IPS DF 6.9 (cell line): ENCODE measurements at regions not wholly inside any gene's neighbourhood (a gene's known extent, or its start where the extent isn't known, plus 50 kb on each side); places are given as distances from the start of the nearest gene placed in this dataset.
"Not testable (repeated sequence)": the region's sequence is repeated elsewhere in the genome, so short reads cannot be mapped to it uniquely, and the experiment has no call there.

ENCODE experiments used
- DNase-seq: peaks from one replicate; pipeline ENCODE4 v3.0.0-alpha.2; 2013; ENCODE audit warnings: low read depth, low spot score
- H3K27ac ChIP-seq: one replicate; pipeline ENCODE4 v1.5.1; 2013; ENCODE audit warnings: low read length, control low read depth
- H3K27me3 ChIP-seq: 2 replicates; pipeline ENCODE4 v1.6.1; 2013; ENCODE audit warnings: mild to moderate bottlenecking, low read length; ENCODE audit not compliant: control insufficient read depth, insufficient read depth
- H3K36me3 ChIP-seq: 2 replicates; pipeline ENCODE4 v1.6.1; 2013; ENCODE audit warnings: low read length; ENCODE audit not compliant: control insufficient read depth, insufficient read depth
- H3K4me1 ChIP-seq: 2 replicates; pipeline ENCODE4 v1.6.1; 2013; ENCODE audit warnings: low read length; ENCODE audit not compliant: control insufficient read depth, insufficient read depth
- H3K4me3 ChIP-seq: 2 replicates; pipeline ENCODE4 v1.5.1; 2013; ENCODE audit warnings: mild to moderate bottlenecking, low read length
- H3K9me3 ChIP-seq: 2 replicates; pipeline ENCODE4 v1.6.1; 2013; ENCODE audit warnings: low read length, inconsistent platforms; ENCODE audit not compliant: control insufficient read depth, insufficient read depth
- WGBS: extraction: QIAGEN DNeasy Blood & Tissue Kit; methylation state at CpG from one replicate; pipeline ENCODE4 v1.1.7; 2013; ENCODE audit warnings: mixed read lengths, missing lambda C conversion rate; ENCODE audit not compliant: insufficient read length, insufficient coverage; 5-methylcytosine and 5-hydroxymethylcytosine counted together

DNA sequence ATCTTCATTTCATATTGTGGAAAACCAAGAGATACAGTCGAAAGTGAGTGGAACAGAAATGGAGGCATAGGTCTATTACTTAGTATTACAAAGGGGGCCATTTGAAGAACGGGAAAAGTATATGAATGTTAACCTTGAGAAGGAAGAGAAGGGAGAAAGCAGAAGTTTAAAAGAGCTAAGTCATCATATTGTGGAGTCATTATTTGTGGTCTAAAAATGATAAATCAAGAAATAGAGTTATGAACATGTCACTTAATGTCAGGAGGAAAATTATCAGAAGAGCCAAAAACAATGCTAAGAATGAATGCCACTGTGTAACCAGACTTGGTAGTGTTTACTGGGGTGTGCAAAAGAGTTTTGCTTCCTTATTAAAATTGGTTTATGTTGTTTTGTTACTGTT is 589.5 kb upstream of the LCORL start:
- Histone ChIP-seq H3K36me3 (no peaks in the 10 kb centered on the region), H3K9me3 (no peaks in the 10 kb centered on the region), H3K27ac (no peak overlapping the region), H3K27me3 (no peaks in the 10 kb centered on the region), H3K4me3 (no peak overlapping the region), H3K4me1 (no peaks in the 10 kb centered on the region)
- no peak for DNase-seq
- no CpG with 5 or more reads among the region's 2 CpGs for WGBS

DNA sequence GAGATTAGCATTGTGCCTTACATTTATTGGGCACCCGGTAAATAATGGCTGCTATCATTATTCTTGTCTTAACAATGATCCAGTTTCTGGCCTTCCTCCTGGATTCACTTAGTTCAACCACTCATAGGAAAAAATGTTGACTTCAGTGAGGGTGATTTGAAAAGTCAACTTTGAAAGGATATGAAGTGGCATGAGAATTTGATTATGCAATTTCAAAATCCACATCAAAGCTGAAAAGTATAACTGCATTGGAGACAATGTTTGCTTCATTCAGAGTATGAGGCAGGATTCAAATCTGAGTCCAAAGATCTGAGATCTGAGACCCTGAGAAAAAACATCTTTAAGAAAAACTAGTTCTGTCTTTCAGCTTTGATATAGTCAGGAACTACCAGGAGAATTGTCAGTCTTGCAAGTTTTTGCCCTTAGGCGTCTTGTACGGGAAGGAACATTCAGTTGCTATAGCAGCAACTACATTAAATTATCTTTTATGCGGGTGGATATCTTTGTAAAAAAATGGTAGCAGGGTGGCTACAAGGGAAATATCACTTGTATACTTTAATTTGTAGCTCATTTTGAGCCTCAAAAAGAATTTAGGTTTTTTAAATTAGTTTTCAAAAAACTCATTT is 587.5 kb upstream of the LCORL start:
- no CpG with 5 or more reads among the region's 4 CpGs for WGBS
- Histone ChIP-seq H3K27me3 (no peaks in the 10 kb centered on the region), H3K9me3 (no peaks in the 10 kb centered on the region), H3K4me1 (no peaks in the 10 kb centered on the region), H3K4me3 (no peak overlapping the region), H3K27ac (no peak overlapping the region), H3K36me3 (no peaks in the 10 kb centered on the region)
- DNase-seq, result no peak

DNA sequence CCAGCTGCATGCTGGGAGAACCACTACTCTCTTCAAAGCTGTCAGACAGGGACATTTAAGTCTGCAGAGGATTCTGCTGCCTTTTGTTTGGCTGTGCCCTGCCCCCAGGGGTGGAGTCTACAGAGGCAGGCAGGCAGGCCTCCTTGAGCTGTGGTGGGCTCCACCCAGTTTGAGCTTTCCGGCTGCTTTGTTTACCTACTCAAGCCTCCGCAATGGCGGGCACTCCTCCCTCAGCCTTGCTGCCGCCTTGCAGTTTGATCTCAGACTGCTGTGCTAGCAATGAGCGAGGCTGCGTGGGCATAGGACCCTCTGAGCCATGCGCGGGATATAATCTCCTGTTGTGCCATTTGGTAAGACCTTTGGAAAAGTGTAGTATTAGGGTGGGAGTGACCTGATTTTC is 581.1 kb upstream of the LCORL start:
- not testable (repeated sequence) for H3K27me3 ChIP-seq, H3K9me3 ChIP-seq, H3K4me3 ChIP-seq, H3K36me3 ChIP-seq, DNase-seq, H3K27ac ChIP-seq, H3K4me1 ChIP-seq
- no CpG with 5 or more reads among the region's 8 CpGs for WGBS

DNA sequence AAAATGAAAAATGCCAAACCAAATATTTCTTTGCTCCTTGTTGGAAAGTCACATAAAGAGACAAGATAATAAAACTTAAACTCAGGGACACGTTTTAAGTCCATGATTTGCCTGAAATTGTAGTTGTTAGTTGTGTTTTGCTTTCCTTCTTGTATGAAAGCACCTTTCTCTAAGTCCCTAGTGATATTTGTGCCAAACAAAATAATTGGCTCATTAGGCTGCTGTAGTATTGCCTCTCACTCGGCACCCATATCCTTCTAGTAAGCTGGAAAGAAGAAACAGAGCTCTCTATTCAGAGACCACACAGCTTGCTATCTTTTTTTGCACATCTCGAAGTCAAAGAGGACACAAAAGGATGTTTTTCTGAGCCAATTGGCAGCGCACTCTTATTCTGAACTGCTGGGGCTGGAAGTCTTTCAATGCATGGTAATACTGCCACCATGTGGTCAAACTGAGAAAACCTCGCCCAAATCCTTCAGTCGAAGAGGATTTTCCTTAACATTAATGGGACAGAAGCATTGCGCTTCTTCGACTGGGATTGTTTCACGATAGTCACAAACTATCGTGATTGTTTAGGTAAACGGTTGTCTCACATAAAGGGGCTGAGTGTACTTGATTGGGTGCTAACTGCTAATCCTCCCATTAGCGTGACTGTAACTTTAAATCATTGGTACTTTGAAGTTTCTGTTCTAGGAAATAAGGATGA is 571.9 kb upstream of the LCORL start:
- H3K4me3 ChIP-seq, result no peak overlapping the region
- H3K4me1 ChIP-seq, result no peaks in the 10 kb centered on the region
- H3K36me3 ChIP-seq, result no peaks in the 10 kb centered on the region
- no peaks in the 10 kb centered on the region for H3K27me3 ChIP-seq
- no CpG with 5 or more reads among the region's 12 CpGs for WGBS
- H3K9me3 ChIP-seq, result no peaks in the 10 kb centered on the region
- H3K27ac ChIP-seq, result no peak overlapping the region
- peak; percentile 81 for DNase-seq

DNA sequence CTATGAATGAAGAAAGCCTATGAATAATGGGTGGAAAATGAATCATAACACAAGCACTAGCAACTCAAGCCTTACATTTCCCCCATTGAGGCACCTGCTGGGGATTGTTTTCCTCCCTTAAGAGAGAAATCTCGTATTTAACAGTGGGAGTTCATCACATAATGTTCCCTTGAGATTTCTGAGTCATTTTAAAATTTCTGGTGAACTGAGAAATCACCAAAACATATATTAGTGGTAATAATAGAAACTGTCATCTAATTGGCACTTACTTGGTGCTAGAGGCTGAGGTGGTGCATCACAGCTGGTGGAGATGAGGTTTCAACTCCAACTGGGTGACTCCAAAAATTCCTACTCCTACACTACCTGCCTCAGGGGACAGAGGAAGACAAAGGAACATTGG is 561.3 kb upstream of the LCORL start:
- DNase-seq, result no peak
- Histone ChIP-seq H3K4me3 (no peak overlapping the region), H3K36me3 (no peaks in the 10 kb centered on the region), H3K27me3 (no peaks in the 10 kb centered on the region), H3K27ac (no peak overlapping the region), H3K9me3 (no peaks in the 10 kb centered on the region), H3K4me1 (no peaks in the 10 kb centered on the region)
- WGBS, result no CpG with 5 or more reads among the region's 1 CpG

DNA sequence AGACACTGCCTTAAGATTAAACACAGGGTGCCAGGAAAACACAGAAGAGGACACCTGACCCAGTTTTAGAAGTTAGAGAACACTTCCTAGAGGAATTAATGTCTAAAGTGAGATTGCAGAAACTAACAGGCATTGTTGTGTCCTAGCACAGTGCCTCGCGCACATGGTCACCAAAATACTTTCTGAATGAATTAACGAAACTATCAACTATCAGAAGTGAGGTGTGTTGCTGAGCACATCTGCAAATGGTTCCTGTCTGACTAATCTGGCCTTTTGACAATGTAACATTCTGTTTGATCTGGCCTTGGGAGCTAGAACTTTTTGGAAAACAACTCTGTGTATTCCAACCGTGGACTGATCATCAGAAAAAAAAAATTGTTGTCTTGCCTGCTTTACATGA is 556.8 kb upstream of the LCORL start:
- Histone ChIP-seq H3K27ac (no peak overlapping the region), H3K9me3 (no peaks in the 10 kb centered on the region), H3K27me3 (no peaks in the 10 kb centered on the region), H3K4me1 (no peaks in the 10 kb centered on the region), H3K4me3 (no peak overlapping the region), H3K36me3 (no peaks in the 10 kb centered on the region)
- WGBS, result no CpG with 5 or more reads among the region's 4 CpGs
- DNase-seq, result no peak

DNA sequence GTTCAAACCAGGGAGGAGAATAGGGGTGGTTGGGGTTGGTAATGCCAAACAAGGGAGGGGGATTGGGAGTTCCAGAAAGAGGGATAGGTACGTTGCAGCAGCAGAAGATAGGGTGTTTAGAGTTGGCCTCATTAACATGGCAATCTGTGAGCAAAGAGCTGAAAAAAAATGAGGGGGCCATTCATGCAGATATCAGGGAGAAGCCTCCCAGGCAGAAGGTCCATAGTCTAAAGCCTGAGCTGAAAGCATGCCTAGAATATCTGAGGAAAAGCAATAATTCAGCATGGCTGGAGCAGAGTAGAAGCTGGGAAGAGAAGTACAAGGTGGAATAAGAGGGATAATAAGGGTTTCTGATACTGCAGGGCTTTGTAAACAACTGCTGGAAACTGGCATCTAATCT is 550.9 kb upstream of the LCORL start:
- no CpG with 5 or more reads among the region's 1 CpG for WGBS
- no peak overlapping the region for H3K4me3 ChIP-seq
- no peaks in the 10 kb centered on the region for H3K36me3 ChIP-seq
- no peaks in the 10 kb centered on the region for H3K4me1 ChIP-seq
- DNase-seq, result no peak
- no peaks in the 10 kb centered on the region for H3K27me3 ChIP-seq
- H3K27ac ChIP-seq, result no peak overlapping the region
- H3K9me3 ChIP-seq, result no peaks in the 10 kb centered on the region

DNA sequence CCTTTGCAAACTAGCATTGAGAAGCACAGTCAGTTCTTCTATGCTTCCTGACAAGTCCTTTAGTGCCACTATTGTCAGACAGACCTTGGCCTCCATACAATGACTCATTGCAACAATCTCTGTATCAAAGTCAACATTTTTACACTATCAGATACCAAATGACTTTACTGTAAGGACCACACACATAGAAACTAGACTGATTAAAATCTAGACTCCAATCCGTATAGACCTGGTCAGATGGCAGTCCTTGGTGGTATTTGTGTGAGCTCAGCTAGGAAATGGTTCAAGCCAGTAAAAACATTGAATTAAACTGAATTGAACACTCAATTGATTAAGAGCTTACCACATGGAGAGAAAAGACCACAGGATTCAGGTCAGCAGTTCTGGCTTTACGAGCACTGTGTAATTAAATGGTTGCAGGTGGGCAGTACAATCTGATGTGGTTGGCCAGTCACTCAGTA is 549.8 kb upstream of the LCORL start:
- no peak for DNase-seq
- Histone ChIP-seq H3K4me1 (no peaks in the 10 kb centered on the region), H3K4me3 (no peak overlapping the region), H3K36me3 (no peaks in the 10 kb centered on the region), H3K27ac (no peak overlapping the region), H3K9me3 (no peaks in the 10 kb centered on the region), H3K27me3 (no peaks in the 10 kb centered on the region)
- no CpG with 5 or more reads among the region's 2 CpGs for WGBS

DNA sequence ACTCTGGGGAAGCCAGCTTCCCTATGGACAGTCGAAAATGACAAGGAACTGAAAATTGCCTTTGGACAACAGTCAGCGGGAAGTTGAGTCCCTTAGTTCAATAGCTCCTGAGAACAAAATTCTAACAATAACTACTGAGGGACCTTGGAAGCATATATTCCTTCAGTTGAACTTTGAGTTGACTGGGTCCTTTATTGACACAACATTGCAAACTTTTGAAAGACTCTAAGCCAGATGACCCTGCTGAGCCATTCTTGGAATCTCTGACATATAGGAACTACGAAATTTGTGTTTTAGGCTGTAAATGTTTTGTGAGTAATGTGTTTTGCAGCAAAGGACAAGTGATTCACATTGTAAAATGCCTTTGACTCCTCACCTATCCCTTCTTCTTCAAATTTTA is 548.8 kb upstream of the LCORL start:
- H3K4me3 ChIP-seq, result no peak overlapping the region
- H3K36me3 ChIP-seq, result no peaks in the 10 kb centered on the region
- H3K27me3 ChIP-seq, result no peaks in the 10 kb centered on the region
- no peaks in the 10 kb centered on the region for H3K9me3 ChIP-seq
- no peaks in the 10 kb centered on the region for H3K4me1 ChIP-seq
- WGBS, result no CpG with 5 or more reads among the region's 3 CpGs
- DNase-seq, result no peak
- no peak overlapping the region for H3K27ac ChIP-seq

DNA sequence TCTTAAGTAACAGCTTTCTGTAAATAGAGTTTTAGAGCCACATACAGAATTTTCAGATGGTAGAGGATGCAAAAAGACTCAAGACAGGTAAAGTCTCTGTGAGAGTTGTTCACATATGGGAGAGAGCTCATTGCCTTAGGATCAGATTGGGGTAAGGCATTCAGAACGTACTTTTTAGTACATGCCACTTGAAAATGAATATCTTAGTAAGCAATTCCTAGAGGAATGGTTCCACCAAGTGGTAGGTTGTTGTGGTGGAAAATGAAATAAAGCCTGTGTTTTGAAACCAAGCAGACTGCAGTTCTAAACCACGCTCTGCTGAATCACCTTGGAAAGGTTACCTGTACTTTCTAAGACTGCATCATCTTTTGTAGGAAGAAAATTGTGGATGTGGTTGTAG is 547.0 kb upstream of the LCORL start:
- Histone ChIP-seq H3K4me3 (no peak overlapping the region), H3K27ac (no peak overlapping the region), H3K4me1 (no peaks in the 10 kb centered on the region), H3K36me3 (no peaks in the 10 kb centered on the region), H3K27me3 (no peaks in the 10 kb centered on the region), H3K9me3 (no peaks in the 10 kb centered on the region)
- no CpG with 5 or more reads among the region's 2 CpGs for WGBS
- DNase-seq, result no peak
